IMR-90 (cell line): ENCODE measurements at regions not wholly inside any gene's neighbourhood (a gene's known extent, or its start where the extent isn't known, plus 50 kb on each side); places are given as distances from the start of the nearest gene placed in this dataset.

ENCODE experiments used
- ATAC-seq: fragments of 200-7000 bp; cut with Tn5 transposase; 2 replicates; pipeline ENCODE4 v1.9.1; 2020; ENCODE audit warnings: low read depth, mild to moderate bottlenecking, moderate library complexity
- BruUV-seq: library from RNA; stranded (reverse); fragments of 400-500 nt; replicated peaks from 2 replicates; lab custom pipeline; 2021; lab: Mats Ljungman, UMichigan
- CTCF ChIA-PET: fragments of 300-600 bp; formaldehyde crosslinking; extraction: SDS; loops from one replicate; lab custom pipeline; 2021; ENCODE audit warnings: antibody characterized with exemption; lab: Yijun Ruan, JAX
- POLR2A ChIA-PET: fragments of 300-600 bp; sonication (Branson Sonifier 250); formaldehyde crosslinking; loops from one replicate; lab custom pipeline; 2022; ENCODE audit warnings: antibody characterized with exemption; ENCODE audit not compliant: unreplicated experiment; lab: Charles Lee
- DNase-seq: peaks from one replicate; pipeline ENCODE4 v3.0.0; 2013
- H2AFZ ChIP-seq: replicated peaks from 2 replicates; pipeline ENCODE3; 2013; ENCODE audit warnings: low read length, mild to moderate bottlenecking; ENCODE audit not compliant: poor library complexity
- H2AK5ac ChIP-seq: 2 replicates; pipeline ENCODE4 v1.6.1; 2013; ENCODE audit warnings: low read depth, low read length, inconsistent platforms
- H2AK9ac ChIP-seq: replicated peaks from 2 replicates; pipeline ENCODE3; 2013; ENCODE audit warnings: mild to moderate bottlenecking, low read depth, low read length, moderate library complexity; ENCODE audit not compliant: poor library complexity
- H2BK120ac ChIP-seq: 2 replicates; pipeline ENCODE4 v1.6.1; 2013; ENCODE audit warnings: low read depth, low read length, inconsistent platforms
- H2BK15ac ChIP-seq: 3 replicates; pipeline ENCODE4 v1.6.1; 2013; ENCODE audit warnings: low read depth, low read length, inconsistent platforms
- H2BK20ac ChIP-seq: 2 replicates; pipeline ENCODE4 v1.6.1; 2013; ENCODE audit warnings: low read depth, mild to moderate bottlenecking, inconsistent platforms, low read length, moderate library complexity
- H2BK5ac ChIP-seq: 2 replicates; pipeline ENCODE4 v1.6.1; 2013; ENCODE audit warnings: mild to moderate bottlenecking, low read depth, low read length, inconsistent platforms; ENCODE audit not compliant: poor library complexity, severe bottlenecking
- H3K14ac ChIP-seq: replicated peaks from 2 replicates; pipeline ENCODE4 v1.6.1; 2013; ENCODE audit warnings: low read depth, low read length, inconsistent platforms
- H3K18ac ChIP-seq: 2 replicates; pipeline ENCODE4 v1.6.1; 2013; ENCODE audit warnings: low read depth, low read length, control low read depth
- H3K23ac ChIP-seq: 2 replicates; pipeline ENCODE4 v1.6.1; 2013; ENCODE audit warnings: low read depth, low read length, inconsistent platforms
- H3K27ac ChIP-seq: 2 replicates; pipeline ENCODE4 v1.5.1; 2013; ENCODE audit warnings: mild to moderate bottlenecking, control low read depth, low read length; ENCODE audit not compliant: insufficient read depth
- H3K27me3 ChIP-seq: 2 replicates; pipeline ENCODE4 v1.6.1; 2013; ENCODE audit warnings: low read length; ENCODE audit not compliant: control insufficient read depth, insufficient read depth
- H3K36me3 ChIP-seq: 2 replicates; pipeline ENCODE4 v1.6.1; 2013; ENCODE audit warnings: low read length, mixed read lengths; ENCODE audit not compliant: control insufficient read depth, insufficient read depth
- H3K4ac ChIP-seq: 2 replicates; pipeline ENCODE4 v1.6.1; 2013; ENCODE audit warnings: low read depth, low read length, inconsistent platforms
- H3K4me1 ChIP-seq: 2 replicates; pipeline ENCODE4 v1.6.1; 2013; ENCODE audit warnings: low read length, mixed read lengths; ENCODE audit not compliant: control insufficient read depth, insufficient read depth
- H3K4me2 ChIP-seq: 2 replicates; pipeline ENCODE4 v1.6.1; 2013; ENCODE audit warnings: low read depth, mild to moderate bottlenecking, control low read depth, low read length, moderate library complexity
- H3K4me3 ChIP-seq: 2 replicates; pipeline ENCODE4 v1.5.1; 2013; ENCODE audit warnings: low read depth, mild to moderate bottlenecking, control low read depth, low read length, moderate library complexity; ENCODE audit not compliant: insufficient read depth
- H3K56ac ChIP-seq: 2 replicates; pipeline ENCODE4 v1.6.1; 2013; ENCODE audit warnings: low read length, inconsistent platforms; ENCODE audit not compliant: insufficient read depth; ENCODE audit errors: extremely low read depth
- H3K79me1 ChIP-seq, 2 experiments: 2 replicates each; pipeline ENCODE4 v1.6.1; 2013; ENCODE audit warnings: low read length in 2 of 2, inconsistent platforms in 1 of 2, low read depth in 1 of 2
- H3K9ac ChIP-seq: 2 replicates; pipeline ENCODE4 v1.6.1; 2013; ENCODE audit warnings: low read depth, low read length, control low read depth
- H3K9me1 ChIP-seq: 2 replicates; pipeline ENCODE4 v1.6.1; 2013; ENCODE audit warnings: low read length, inconsistent platforms; ENCODE audit not compliant: insufficient read depth
- H3K9me3 ChIP-seq: 2 replicates; pipeline ENCODE4 v1.6.1; 2013; ENCODE audit warnings: low read length; ENCODE audit not compliant: control insufficient read depth, insufficient read depth
- H4K20me1 ChIP-seq: 2 replicates; pipeline ENCODE4 v1.6.1; 2013; ENCODE audit warnings: low read length, inconsistent platforms; ENCODE audit not compliant: insufficient read depth
- H4K5ac ChIP-seq: 2 replicates; pipeline ENCODE4 v1.6.1; 2013; ENCODE audit warnings: mild to moderate bottlenecking, low read depth, low read length, control low read depth
- H4K8ac ChIP-seq, 2 experiments: 2 replicates each; pipeline ENCODE4 v1.6.1; 2013; ENCODE audit warnings: low read depth in 2 of 2, low read length in 2 of 2, control low read depth in 1 of 2, inconsistent platforms in 1 of 2
- H4K91ac ChIP-seq: 2 replicates; pipeline ENCODE4 v1.6.1; 2013; ENCODE audit warnings: low read depth, low read length, inconsistent platforms; ENCODE audit not compliant: insufficient read depth
- BHLHE40 ChIP-seq: fragments of 150-350 bp; IDR thresholded peaks from 2 replicates; pipeline ENCODE4 v1.6.1; 2016; ENCODE audit warnings: mild to moderate bottlenecking, low read depth, low read length
- CEBPB ChIP-seq: IDR thresholded peaks from 2 replicates; pipeline ENCODE4 v1.6.1; 2012; ENCODE audit warnings: low read depth, low read length, improper control_type of control experiment
- CHD1 ChIP-seq: IDR thresholded peaks from 2 replicates; pipeline ENCODE4 v1.6.1; 2012; ENCODE audit warnings: low read depth, low read length, improper control_type of control experiment
- CTCF ChIP-seq: conservative IDR thresholded peaks from 2 replicates; pipeline ENCODE4 v1.5.1; 2012; ENCODE audit warnings: mild to moderate bottlenecking, low read depth, low read length, improper control_type of control experiment
- ELK1 ChIP-seq: fragments of 150-350 bp; IDR thresholded peaks from 2 replicates; pipeline ENCODE4 v1.6.1; 2016; ENCODE audit warnings: low read depth, mild to moderate bottlenecking, low read length, moderate library complexity, borderline replicate concordance
- FOS ChIP-seq: fragments of 150-350 bp; IDR thresholded peaks from 2 replicates; pipeline ENCODE4 v1.6.1; 2016; ENCODE audit warnings: low read depth, low read length
- MAFK ChIP-seq: IDR thresholded peaks from 2 replicates; pipeline ENCODE4 v1.6.1; 2012; ENCODE audit warnings: low read depth, low read length, improper control_type of control experiment
- MAZ ChIP-seq: IDR thresholded peaks from 2 replicates; pipeline ENCODE4 v1.6.1; 2012; ENCODE audit warnings: low read depth, mild to moderate bottlenecking, low read length, improper control_type of control experiment, moderate library complexity, borderline replicate concordance
- MXI1 ChIP-seq: IDR thresholded peaks from 2 replicates; pipeline ENCODE4 v1.6.1; 2012; ENCODE audit warnings: low read depth, mild to moderate bottlenecking, low read length, moderate library complexity, borderline replicate concordance
- NFE2L2 ChIP-seq: fragments of 150-350 bp; IDR thresholded peaks from 2 replicates; pipeline ENCODE4 v1.6.1; 2016; ENCODE audit warnings: low read depth, mild to moderate bottlenecking, low read length
- POLR2A ChIP-seq: IDR thresholded peaks from 2 replicates; pipeline ENCODE4 v1.6.1; 2012; ENCODE audit warnings: mild to moderate bottlenecking, low read depth, low read length
- RAD21 ChIP-seq: IDR thresholded peaks from 2 replicates; pipeline ENCODE4 v1.6.1; 2012; ENCODE audit warnings: low read length, improper control_type of control experiment
- RCOR1 ChIP-seq: IDR thresholded peaks from 2 replicates; pipeline ENCODE4 v1.6.1; 2012; ENCODE audit warnings: mild to moderate bottlenecking, low read length, improper control_type of control experiment; ENCODE audit not compliant: insufficient replicate concordance
- RFX5 ChIP-seq: IDR thresholded peaks from 2 replicates; pipeline ENCODE4 v1.8.0; 2012; ENCODE audit warnings: low read depth, mild to moderate bottlenecking, low read length, moderate library complexity
- SMC3 ChIP-seq: fragments of 150-350 bp; IDR thresholded peaks from 2 replicates; pipeline ENCODE4 v1.6.1; 2016; ENCODE audit warnings: low read depth, mild to moderate bottlenecking, antibody characterized with exemption, low read length, moderate library complexity
- USF2 ChIP-seq: fragments of 150-350 bp; IDR thresholded peaks from 2 replicates; pipeline ENCODE4 v1.6.1; 2017; ENCODE audit warnings: mild to moderate bottlenecking, antibody characterized with exemption, low read length, low read depth
- WGBS, 2 experiments: methylation state at CpG; one replicate each; pipeline versions ENCODE4 v1.1.5 to v1.1.7; 2013; ENCODE audit warnings: missing lambda C conversion rate in 2 of 2; ENCODE audit not compliant: insufficient read length in 1 of 2; ENCODE audit errors: extremely low coverage in 2 of 2; 5-methylcytosine and 5-hydroxymethylcytosine counted together
- dilution Hi-C: fragments of 300-500 bp; cut with HindIII; formaldehyde crosslinking; loops from one replicate; pipeline ENCODE4 v1.14.3; 2018; ENCODE audit warnings: low sequenced_read_pairs; ENCODE audit not compliant: unreplicated experiment
- in situ Hi-C: fragments of 300-500 bp; cut with MboI; formaldehyde crosslinking; loops from 3 replicates; pipeline ENCODE4 v1.14.3; 2019; ENCODE audit warnings: low sequenced_read_pairs, inconsistent platforms, mixed read lengths
- intact Hi-C: fragments of 100-400 bp; cut with micrococcal nuclease; formaldehyde crosslinking; loops from 2 replicates; pipeline ENCODE4 v1.10.0; 2022

GRCh38 chr10:125491381-125491780 lies 191.6 kb downstream of the TEX36 start:
- Histone ChIP-seq H3K79me1 (no peaks in the 10 kb centered on the region), H3K23ac (no peak overlapping the region), H4K5ac (no peak overlapping the region), H3K9ac (no peak overlapping the region), H2BK120ac (no peak overlapping the region), H2AK9ac (no peak overlapping the region), H3K4me2 (no peak overlapping the region), H3K9me3 (no peaks in the 10 kb centered on the region), H4K20me1 (no peaks in the 10 kb centered on the region), H2AK5ac (no peak overlapping the region), H3K4ac (no peak overlapping the region), H3K14ac (no peak overlapping the region), H3K4me3 (no peak overlapping the region), H3K56ac (no peak overlapping the region), H3K27me3 (no peaks in the 10 kb centered on the region; the same call in none of the 2 replicates), H2BK5ac (no peak overlapping the region), H2BK20ac (no peak overlapping the region), H3K4me1 (no peaks in the 10 kb centered on the region), H4K8ac (no peak overlapping the region), H3K36me3 (no peaks in the 10 kb centered on the region), H3K18ac (no peak overlapping the region), H3K9me1 (no peaks in the 10 kb centered on the region), H2BK15ac (no peak overlapping the region), H4K91ac (no peak overlapping the region), H2AFZ (no peak overlapping the region), H3K27ac (no peak overlapping the region)
- in situ Hi-C loops: no loop called here
- ATAC-seq: no peak
- ChIA-PET CTCF (interaction anchor here (0.6 kb wide), 1 partner anchor 284 kb away, joined by 4 read pairs; no protein-coding TSS in a partner anchor), POLR2A (interaction anchor here (0.5 kb wide), 1 partner anchor 26 kb away, joined by 8 read pairs; no protein-coding TSS in a partner anchor)
- no CpG with 5 or more reads among the region's 2 CpGs for WGBS, 2 experiments
- dilution Hi-C loops: no loop called here
- no TSS peak for BruUV-seq
- no peak for TF ChIP-seq MXI1
- no peak for TF ChIP-seq NFE2L2
- no peak for TF ChIP-seq SMC3
- TF ChIP-seq CEBPB: no peak
- TF ChIP-seq FOS: no peak
- no peak for TF ChIP-seq MAFK
- no peak for TF ChIP-seq MAZ
- TF ChIP-seq POLR2A: no peak
- TF ChIP-seq RCOR1: no peak
- no peak for TF ChIP-seq CTCF
- TF ChIP-seq CHD1: no peak
- TF ChIP-seq RFX5: no peak
- TF ChIP-seq RAD21: no peak
- no peak for TF ChIP-seq BHLHE40
- no peak for TF ChIP-seq ELK1
- no peak for TF ChIP-seq USF2
- intact Hi-C loops: loop anchor here (10.0 kb wide), 1 partner anchor 163 kb away; no protein-coding TSS in a partner anchor
- no peak for DNase-seq
